ENCODE measurements at regions not wholly inside any gene's neighbourhood (a gene's known extent, or its start where the extent isn't known, plus 50 kb on each side); places are given as distances from the start of the nearest gene placed in this dataset.

GRCh38 chr20:8079976-8080375 lies 52.1 kb upstream of the PLCB1 start:
- TF ChIP-seq SUZ12 (IDR thresholded peaks at IDR 0.05; ENCODE audit: extremely low read depth, insufficient read depth, insufficient read length) (no peak), YY1 (IDR thresholded peaks at IDR 0.05; ENCODE audit: insufficient read depth, insufficient read length) (no peak)

Measured in NT2/D1 (cell line).